NCI-H2029 (cell line): ENCODE measurements at regions not wholly inside any gene's neighbourhood (a gene's known extent, or its start where the extent isn't known, plus 50 kb on each side); places are given as distances from the start of the nearest gene placed in this dataset.
"Not testable (repeated sequence)": the region's sequence is repeated elsewhere in the genome, so short reads cannot be mapped to it uniquely, and the experiment has no call there.

Experiments used
- DNase-seq: peaks from one replicate; lab custom pipeline; 2025; lab: John Stamatoyannopoulos, UW

DNA sequence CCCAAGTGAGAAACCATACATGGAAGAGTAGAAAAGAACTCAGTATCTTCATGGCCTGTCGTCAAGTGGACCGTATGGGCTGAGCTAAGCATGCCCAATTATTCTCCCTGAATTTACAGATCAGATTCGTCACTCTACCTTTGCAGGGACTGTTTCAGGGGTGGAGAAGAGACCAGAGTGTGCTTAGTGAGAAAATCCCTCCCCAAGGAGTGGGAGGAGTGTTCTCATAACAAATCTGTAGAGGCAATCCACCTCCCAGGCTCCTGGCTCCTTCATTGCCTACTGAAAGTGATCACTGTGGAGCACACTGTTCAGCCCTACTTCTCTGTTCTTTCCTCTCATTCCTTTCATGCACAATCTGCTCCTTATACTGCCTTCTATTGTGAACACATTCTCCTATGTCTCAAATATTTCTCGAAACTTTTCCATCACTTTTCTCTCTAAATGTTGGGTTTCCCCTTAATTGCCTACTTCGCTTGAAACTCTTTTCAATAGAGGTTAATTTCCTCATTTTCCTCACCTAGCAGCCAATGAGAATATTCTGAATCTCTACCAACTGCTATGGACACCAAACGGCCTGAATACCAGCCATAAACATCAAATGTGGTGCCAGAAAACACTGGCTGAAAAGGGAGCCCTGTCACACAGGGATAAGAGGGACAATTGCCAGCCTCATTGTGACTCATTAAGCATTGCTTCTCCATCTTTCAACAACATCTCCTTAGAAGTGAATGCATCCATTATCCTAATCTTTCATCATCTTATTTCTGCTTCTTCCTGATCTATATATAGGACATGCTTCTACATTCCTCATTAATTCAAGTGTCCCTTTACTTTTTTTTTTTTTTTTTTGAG lies 398.3 kb downstream of the UTRN start:
- DNase-seq, result no peak

DNA sequence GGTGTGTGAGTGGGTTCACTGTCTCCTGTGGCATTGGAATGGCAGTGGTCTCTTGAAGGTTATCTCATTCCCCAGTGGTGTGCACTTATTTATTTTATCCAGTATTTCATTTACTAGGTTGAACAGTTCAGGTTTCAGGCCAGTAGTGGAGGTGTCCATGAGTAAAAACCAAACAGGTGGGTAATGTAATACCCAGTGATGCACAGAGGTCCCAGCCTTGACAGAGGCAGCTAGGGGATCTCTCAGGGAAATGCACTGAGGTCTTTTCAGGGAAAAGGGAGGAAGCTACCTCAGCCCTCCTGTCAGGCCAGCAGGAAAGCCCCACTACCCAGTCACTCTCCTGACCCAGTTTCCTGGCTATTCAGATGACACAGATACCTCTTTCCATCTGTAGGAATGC lies 403.6 kb downstream of the UTRN start:
- no peak for DNase-seq

DNA sequence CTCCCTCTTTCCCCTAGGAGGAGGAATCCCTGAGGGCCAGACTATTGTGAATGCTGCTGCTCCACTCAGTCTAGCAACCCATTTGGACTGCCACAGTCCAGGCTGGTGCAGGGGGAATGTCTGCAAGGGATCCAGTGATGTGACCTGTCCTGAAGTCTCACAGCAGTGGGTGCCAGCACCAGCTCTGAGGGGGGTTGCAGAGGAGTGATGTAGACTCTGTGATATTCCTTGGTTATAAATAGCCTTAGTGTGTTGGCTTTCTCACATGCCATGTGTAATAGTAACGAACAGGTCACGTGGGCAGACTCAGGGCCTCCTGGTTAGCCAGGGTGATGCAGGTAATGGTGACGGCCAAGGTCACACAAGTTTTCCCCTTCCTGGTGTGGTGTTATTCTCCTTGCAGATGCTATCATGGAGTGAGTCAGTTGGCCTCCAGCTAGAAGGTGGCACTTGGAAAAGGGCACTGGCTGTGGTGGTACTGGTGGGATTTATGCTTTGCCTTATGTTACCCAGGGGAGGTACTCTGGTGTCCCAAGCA lies 404.4 kb downstream of the UTRN start:
- no peak for DNase-seq

DNA sequence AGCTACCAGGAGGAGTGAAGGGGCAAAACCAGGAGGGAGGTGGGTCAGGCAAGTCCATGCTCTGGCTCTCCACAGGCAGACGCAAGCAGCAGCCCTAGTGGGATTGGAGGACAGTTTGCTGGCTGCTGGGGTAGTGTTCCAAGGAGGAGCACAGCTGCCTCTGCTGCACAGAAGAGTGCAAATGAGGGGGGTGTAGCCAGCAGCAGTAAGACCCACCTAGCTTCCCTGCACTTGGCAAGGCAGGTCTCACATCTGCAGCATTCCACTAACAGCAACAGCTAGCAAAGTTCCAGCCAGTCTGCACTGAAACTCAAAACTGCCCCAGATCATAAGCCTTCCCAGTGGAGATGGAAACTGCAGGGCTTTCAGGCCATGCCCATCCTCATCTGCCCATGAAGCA lies 405.0 kb downstream of the UTRN start:
- no peak for DNase-seq

DNA sequence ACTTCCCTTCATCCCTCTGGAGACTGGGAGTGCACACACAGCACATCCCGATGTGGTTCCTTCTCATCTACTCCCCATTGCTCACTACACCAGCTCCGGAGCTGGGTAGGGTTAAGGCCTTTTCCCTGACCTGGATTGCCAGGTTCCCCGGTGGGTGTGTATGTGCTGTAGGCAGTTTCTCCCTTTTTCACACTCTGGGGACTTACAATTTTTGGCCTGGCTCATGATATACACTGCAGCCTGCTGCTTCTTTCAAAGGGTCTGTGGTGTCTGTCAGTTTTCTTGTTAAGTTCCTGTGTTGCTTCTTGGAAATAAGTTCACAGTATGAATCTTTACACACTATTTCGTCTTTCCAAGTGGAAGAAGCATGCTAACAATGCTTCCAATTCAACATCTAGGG lies 405.5 kb downstream of the UTRN start:
- no peak for DNase-seq

DNA sequence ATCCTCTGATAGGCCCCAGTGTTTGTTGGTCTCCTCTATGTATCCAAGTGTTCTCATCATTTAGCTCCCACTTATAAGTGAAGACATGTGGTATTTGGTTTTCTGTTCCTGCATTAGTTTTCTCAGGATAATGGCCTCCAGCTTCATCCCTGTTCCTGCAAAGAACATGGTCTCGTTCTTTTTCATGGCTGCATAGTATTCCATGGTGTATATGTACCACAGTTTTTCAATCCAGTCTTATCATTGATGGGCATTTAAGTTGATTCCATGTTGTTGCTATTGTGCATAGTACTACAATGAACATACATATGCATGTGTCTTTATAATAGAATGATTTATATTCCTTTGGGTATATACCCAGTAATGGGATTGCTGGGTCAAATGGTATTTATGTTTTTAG lies 406.9 kb downstream of the UTRN start:
- not testable (repeated sequence) for DNase-seq

DNA sequence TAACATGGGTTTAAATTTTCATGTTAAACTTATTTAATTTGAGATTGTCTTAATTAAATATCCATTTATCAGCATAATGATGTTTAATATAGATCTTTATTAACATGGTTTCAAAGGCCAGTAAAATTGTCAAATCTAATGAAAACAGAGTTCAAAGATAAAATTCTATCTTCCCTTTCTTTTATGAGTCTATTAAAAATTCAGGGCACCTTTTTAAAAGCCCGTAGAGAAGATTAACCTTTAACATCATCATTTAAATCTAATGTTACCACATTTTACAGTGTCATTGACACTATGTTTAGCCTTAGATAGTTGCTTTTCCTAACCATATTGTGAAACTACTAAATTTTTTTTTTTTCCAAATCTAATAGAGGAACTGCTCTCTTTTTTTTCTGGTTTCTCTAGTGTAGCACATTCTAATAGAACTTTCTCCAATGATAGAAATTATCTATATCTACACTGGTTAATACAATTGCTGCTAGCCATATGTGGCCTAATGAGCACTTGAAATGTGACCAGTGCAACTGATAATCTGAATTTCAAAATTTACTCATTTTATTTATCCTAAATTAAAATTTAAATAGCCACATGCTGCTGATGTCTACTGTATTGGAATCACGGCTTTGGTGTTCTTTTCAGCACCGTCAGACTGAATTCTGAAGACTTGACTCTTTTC lies 410.9 kb downstream of the UTRN start:
- no peak for DNase-seq

DNA sequence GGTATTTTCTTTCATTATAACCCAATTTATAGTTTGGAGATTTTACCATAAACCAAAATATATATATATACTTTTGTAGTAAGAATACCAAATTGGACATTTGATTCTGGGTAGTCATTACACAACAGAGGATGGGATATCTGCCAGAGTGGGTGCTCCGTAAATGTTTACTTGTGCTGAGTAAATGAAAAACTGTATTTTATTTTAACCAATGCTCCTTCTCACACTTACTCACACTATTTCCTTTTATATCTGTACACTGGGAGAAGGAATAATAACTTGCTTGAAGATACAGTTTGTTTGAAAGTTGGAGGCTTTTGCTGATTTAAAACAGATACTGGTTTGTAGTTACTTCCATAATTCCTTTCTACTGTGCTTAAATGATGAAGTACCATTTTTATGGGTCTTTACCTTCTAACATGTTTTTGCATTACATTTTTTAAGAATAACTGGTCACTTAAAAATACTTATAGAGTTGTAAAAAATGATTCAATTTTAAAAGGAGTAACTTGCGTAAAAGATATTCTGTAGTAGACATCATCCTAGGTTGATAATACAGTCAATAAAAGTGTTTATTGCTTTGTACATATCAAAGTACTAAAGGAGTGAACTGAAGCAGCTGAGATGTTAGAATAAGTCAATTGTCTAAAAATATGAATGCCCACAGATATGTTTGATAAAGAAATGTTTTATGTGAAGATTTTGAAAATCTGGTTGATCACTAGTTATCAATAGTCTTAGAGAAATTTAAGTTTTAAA lies 411.7 kb downstream of the UTRN start:
- DNase-seq, result no peak

DNA sequence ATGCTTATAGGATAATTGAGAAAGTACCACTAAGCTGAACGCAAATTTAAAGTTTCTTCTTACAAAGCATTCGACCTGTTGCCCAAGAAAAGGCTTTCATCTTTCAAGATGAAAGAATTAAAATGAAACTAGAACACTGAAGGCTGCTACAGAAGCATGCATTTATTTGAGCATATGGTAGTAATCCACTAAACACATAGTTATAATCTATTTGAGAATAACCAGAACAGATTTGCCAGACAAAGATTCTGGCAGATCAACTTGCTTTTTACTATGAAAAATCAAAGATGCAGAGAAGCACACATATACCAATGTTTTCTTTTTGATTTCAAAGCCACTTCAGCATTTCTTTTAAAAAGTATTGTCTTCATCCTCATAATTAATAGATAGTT lies 412.2 kb downstream of the UTRN start:
- no peak for DNase-seq

DNA sequence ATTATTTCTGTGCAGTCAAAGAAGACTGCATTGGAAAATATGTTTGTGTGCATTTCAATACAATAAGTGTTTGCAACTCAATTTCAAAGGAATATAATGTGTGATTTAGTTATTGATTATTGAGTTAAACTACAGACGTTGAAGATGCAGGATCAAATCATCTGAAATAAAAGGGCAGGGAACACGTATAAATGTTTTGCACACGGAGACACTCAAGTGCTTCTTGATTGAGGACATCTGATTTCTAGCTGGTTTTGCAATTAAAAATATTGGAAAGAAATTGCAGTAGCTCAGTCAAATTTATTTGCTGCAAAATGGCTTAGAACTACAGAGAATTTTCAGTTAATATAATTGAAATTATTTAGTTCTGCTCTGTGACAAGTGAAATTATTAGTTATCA lies 412.7 kb downstream of the UTRN start:
- no peak for DNase-seq

DNA sequence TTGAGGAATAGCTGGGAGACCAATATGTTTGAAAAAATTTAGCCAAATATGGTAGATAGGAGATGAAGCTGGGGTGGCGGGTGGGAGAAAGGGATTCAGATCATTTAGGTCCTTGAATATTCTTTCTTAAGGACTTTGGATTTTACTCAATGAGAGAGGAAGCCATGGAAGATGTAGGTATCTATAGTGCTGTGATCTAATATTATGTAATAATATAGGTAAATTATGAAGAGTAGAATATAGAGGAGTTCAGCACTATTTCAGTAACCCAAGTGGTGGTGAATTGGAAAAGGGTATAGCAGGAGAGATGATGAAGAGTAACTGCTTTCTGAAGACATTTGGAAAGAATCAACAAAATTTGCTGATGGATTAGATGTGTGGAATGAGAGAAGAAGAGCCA lies 417.6 kb downstream of the UTRN start:
- no peak for DNase-seq

DNA sequence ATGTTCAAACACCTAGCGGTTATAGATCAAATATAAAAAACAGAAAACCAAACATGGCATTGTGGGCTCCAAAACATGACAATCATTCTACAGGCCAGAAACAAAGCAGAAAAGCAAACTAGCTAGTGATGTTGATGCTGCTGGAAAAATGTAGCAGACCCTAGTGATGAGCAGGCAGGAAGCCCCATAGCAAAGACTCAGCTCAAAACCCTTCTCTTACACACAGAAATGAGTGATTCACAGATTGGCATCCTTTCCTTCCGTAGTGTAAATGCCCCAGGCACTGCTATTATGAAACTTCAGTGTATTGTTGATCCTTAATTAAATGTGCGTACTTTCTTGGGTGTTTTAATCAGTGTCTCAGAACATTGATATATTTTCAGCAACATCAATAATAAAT lies 425.1 kb downstream of the UTRN start:
- DNase-seq, result no peak

DNA sequence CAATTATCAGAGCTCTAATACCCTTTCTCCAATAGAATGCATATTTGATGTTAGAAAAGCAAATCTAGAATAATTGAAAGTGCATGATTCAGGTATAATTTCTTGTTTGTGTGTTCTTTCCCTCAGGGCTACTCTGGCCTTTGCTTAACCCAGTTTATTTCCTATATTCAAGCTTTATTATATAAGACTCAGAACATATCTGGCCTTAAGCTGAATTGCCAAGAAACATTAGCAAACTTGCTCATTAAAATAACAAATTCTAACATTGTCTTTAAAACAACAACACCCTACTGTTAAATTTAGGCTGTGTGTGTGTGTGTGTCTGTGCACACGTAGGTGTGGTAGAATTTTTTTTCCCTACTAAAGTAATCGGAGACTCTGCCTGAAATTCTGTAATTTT lies 426.5 kb downstream of the UTRN start:
- DNase-seq, result no peak

DNA sequence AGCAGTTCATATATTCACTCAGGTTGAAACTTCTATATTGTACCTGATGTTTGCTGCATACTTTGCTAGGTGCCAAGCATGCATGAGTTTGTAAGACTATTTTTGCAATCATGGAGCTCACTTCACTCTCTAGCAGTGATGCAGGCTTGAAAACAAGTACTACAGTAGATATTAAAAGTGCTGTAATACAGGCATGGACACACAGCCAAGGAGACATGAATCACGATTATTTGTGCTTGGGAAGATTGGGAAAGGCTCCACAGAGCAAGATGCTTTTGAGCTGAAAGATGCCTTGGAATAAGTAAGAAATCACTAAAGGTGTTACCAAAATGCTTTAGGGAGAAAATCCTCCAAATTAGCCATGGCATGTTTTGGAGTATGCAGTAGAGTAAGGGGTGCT lies 427.4 kb downstream of the UTRN start:
- no peak for DNase-seq

DNA sequence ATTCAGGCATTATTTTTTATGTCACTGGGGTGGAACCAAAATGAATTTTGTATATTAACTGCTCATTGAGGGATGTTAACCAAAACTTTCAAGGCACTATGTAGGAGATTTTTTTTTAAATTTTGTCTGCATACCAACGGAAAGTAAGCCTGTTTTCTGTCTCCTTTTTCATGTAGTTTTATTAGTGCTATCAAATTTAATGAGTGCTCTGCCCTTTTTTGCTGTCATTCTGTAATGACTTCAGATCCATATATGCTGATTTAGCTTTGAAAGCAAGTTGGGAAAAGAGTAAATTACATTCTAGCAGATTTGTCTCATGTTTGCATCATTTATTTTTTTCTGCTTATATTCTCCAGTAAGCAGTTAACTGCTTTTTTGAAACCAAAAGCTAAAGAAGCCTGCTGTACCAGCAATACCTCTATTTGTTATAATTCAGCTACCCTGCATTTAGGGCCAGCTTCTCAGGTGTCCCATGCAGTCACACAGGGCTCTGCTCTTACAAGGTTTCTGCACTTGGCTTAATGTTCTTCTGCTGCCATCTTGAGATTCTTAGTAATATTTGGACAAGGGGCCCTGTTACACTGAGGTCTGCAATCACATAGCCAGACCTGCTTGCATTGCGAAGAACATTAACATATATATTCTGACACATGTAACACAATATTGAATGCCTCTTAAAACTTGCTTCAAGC lies 429.0 kb downstream of the UTRN start:
- DNase-seq, result no peak

DNA sequence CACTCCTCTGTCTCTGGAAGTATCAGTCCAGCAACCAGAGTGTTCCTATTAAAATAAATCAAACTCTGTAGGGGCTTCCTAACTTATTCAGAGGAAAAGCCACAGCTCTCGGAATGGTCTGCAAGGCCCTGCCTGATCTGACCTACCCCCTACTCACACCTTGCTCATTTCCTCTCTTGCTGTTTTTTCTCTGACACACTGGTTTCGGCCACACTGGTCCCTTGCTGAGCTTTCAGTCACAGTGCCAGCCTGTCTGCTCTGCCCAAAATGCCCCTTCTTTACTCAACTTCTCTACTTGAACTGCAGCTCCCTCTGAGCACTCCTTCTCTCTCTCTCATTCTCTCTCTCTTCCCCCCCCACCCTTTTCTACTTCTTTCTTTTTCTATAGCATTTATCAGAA lies 430.2 kb downstream of the UTRN start:
- DNase-seq, result no peak

DNA sequence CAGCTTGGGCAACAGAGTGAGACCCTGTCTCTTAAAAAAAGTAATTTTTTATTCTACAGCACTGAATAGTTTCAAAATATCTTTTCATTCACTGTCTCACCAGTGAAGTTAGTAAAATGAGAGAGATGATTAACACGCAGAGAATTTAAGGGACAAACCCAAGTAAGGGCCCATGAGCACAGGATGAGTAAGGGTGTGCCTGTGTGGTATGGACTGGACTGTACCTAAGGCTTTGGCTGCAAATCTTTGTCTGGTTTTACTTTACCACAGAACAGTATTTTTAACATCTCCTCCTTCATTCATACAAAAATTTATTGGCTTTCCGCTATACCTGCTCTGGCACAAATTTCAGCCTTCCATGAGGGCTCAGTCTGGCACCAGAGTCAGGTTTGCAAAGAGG lies 433.3 kb downstream of the UTRN start:
- no peak for DNase-seq

DNA sequence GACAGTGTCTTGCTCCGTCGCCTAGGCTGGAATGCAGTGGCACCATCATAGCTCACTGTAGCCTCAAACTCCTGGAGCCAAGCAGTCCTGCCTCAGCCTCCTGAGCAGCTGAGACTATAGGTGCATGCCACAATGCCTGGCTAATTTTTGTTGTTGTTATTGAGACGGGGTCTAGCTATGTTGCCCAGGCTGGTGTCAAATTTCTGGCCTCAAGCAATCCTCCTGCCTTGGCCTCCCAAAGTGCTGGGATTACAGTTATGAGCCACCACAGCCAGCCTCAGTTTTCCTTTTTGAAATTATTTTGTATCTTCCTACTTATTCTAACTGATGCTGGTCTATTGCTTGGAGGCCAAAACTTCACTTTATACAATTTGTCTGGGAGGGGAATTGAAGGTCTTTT lies 436.1 kb downstream of the UTRN start:
- DNase-seq, result no peak

DNA sequence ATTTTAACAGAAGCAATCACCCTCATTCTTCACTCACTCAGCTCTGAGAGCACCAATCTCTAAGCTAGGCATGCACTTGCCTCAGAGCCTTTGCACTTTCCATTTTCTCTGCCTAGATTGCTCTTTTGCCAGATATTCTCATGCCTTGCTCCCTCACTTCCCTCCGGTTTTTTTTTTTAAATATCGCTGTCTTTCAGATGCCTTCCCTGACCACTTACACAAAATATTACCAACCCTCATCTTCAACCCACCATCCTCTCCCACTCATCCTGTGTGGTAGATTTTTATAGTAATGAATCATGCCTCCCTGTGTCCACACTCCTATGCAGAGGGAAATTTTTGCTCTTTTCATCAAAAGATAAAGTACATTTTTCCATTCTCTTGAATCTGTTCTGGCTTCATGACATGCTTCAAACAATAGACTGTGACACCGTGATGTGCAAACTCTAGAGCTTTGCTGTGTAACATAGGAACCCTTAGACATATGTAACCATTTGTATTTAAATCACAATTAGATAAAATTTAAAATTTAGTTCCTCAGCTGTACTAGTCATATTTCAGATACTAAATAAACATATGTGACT lies 437.1 kb downstream of the UTRN start:
- no peak for DNase-seq

DNA sequence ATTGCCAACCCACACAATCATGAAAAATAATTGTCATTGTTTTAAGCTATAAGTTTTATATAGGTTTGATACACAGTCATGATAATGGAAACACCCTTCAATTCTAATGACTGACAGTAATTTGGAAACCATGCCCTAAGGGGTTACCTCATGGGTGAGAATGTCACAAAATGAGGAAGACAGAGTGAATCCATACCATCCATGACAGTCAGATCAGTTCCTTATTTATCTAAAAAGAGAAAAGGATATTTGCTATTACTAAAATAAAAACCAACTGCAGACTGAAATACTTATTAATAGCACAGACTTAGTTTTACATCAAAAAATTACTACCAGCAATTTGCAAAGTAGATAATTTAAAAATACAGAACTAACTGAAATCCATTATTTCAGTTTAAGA lies 437.8 kb downstream of the UTRN start:
- no peak for DNase-seq

DNA sequence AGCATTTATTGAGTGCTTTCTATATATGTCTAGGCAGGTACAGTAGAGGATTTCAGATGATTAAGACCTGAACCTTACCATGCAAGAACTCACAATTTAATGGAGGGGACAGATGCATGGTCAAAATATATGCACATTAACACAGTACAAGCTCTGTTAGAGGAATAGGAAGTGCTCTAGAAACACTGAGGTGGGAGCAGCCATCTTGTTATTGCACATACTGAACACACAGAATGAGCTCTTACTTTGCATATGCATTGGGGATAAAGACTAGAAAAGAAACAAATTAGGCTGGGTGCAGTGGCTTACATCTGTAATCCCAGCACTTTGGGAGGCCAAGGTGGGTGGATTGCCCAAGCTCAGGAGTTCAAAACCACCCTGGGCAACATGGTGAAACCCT lies 438.3 kb downstream of the UTRN start:
- no peak for DNase-seq

DNA sequence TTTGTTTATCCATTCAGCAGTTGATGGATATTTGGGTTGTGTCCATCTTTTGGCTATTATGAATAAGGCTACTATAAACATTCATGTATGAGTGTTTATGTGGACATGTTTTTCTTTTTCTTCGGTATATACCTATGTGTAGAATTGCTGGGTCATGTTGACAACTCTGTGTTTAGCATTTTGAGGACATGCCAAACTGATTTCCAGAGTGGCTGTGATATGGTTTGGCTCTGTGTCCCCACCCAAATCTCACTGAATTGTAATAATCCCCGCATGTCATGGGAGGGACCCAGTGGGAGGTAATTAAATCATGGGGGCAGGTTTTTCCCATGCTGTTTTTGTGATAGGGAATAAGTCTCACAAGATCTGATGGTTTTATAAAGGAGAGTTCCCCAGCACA lies 439.7 kb downstream of the UTRN start:
- DNase-seq, result no peak
